ENCODE measurements at regions not wholly inside any gene's neighbourhood (a gene's known extent, or its start where the extent isn't known, plus 50 kb on each side); places are given as distances from the start of the nearest gene placed in this dataset.
A peak's percentile ranks its signal among the peaks of the same experiment; 100 is the strongest.

GRCh38 chr3:14334136-14334535 lies 68.3 kb upstream of the SLC6A6 start:
- H3K4me1 ChIP-seq (ENCODE audit: control insufficient read depth, insufficient read depth, low read length): no peaks in the 10 kb centered on the region
- no peak overlapping the region for H3K4me3 ChIP-seq (ENCODE audit: low read length)
- no peak overlapping the region for H3K9ac ChIP-seq (ENCODE audit: low read length)
- H3K36me3 ChIP-seq (ENCODE audit: control insufficient read depth, insufficient read depth, low read length, severe bottlenecking): no peaks in the 10 kb centered on the region
- no peaks in the 10 kb centered on the region for H3K9me3 ChIP-seq (ENCODE audit: control insufficient read depth, low read length)
- no peak for DNase-seq (ENCODE audit: low read depth)
- H3K27me3 ChIP-seq (replicated peaks; ENCODE audit: control insufficient read depth, insufficient read depth, low read length): peaks cover 47% of the 10 kb centered on the region

- Histone ChIP-seq H3K36me3 (ENCODE audit: control insufficient read depth, insufficient read depth, low read length, severe bottlenecking) (no peaks in the 10 kb centered on the region), H3K4me1 (ENCODE audit: control insufficient read depth, insufficient read depth, low read length) (no peaks in the 10 kb centered on the region), H3K9ac (ENCODE audit: low read length) (no peak overlapping the region), H3K9me3 (ENCODE audit: control insufficient read depth, low read length) (no peaks in the 10 kb centered on the region), H3K4me3 (ENCODE audit: low read length) (no peak overlapping the region), H3K27me3 (replicated peaks; ENCODE audit: control insufficient read depth, insufficient read depth, low read length) (peaks cover 54% of the 10 kb centered on the region)
- no peak for DNase-seq (ENCODE audit: low read depth)
Measured at GRCh38 chr3:14334936-14335335, 67.5 kb upstream of the SLC6A6 start.

DNA sequence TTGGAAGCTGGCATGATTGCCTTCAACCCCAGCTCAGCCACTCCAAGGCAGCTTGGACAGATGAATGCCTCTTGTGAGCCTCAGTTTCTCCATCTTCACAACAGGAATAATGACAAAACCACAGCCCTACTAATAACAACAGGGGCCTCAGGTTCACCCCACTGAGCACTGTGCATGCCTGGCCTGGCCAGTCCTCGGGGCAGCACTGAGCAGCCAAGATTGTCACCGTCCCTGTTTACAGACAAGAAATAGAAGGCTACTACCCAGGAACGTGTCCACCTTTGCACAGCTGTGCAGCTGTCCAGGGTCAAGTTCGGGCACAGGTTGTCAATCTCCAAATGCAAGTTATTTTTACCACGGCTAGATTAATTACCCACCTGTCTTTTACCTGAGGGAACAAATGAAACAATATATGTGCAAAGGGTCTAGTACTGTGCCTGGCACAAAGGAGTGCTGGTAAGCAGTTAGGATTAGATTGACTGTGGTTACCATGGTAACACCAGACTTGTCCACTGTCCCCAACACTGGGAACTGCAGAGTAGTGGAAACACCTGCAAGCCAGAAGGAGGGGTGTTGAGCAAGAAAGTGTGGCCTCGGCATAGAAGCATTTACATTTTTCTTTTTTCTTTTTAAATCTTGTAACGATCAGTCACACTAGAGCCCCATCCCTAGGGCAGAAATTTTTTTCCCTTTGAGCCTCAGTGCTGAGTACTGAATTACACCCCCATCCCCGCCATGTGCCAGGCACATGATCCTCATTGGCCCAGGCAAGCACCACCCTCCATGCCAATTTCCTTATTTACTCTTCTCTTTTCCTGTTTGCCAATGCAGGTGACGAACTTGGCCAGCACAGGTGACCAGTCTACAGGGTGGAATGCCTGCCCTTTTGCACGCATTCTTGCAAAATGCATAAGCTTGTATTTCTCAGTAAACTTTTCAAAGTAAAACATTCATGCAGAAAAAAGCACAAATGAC lies 66.3 kb upstream of the SLC6A6 start:
- Histone ChIP-seq H3K4me1 (ENCODE audit: control insufficient read depth, insufficient read depth, low read length) (no peaks in the 10 kb centered on the region), H3K9me3 (ENCODE audit: control insufficient read depth, low read length) (no peaks in the 10 kb centered on the region), H3K9ac (ENCODE audit: low read length) (no peak overlapping the region), H3K27me3 (replicated peaks; ENCODE audit: control insufficient read depth, insufficient read depth, low read length) (peaks cover 59% of the 10 kb centered on the region), H3K36me3 (ENCODE audit: control insufficient read depth, insufficient read depth, low read length, severe bottlenecking) (no peaks in the 10 kb centered on the region), H3K4me3 (ENCODE audit: low read length) (no peak overlapping the region)
- DNase-seq (ENCODE audit: low read depth): no peak

DNA sequence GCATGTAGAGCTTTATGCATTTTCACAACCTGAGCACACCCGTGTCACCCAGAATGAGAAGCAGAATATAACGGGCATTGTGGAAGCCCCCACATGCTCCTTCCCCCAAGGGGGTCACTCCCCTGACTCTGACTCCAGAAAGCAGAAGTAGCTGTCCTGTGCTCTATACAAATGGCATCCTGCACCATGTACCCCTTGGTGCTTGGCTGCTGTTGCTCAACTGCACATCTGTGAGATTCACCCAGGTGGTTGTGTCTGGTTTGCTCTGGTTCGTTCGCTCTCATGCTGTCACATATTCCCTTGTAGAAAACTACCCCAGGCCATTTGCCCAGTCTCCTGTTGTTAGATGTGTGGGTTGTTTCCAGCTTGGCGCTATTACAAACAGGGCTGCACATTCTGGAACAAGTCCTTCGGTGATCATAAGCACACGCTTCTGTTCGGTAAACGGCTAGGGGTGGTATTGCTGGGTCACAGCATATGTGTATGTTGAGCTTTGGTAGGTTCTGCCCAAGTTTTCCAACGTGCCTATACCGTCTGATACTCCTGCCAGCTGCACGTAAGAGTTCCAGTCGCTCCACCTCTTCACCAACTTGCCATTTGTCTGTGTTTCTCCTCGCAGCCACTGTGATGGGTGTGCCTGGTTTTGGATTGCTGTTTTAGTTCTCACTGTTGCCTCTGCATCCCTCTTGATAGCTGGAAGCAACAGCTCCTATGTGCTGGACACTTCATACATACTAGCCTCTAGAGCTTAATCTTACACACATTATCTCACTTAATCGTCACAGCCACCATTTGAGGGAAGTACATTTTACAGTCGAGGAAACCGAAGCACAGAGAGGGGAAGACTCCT lies 65.4 kb upstream of the SLC6A6 start:
- peaks cover 59% of the 10 kb centered on the region for H3K27me3 ChIP-seq (replicated peaks; ENCODE audit: control insufficient read depth, insufficient read depth, low read length)
- H3K9ac ChIP-seq (ENCODE audit: low read length): no peak overlapping the region
- no peaks in the 10 kb centered on the region for H3K9me3 ChIP-seq (ENCODE audit: control insufficient read depth, low read length)
- no peaks in the 10 kb centered on the region for H3K36me3 ChIP-seq (ENCODE audit: control insufficient read depth, insufficient read depth, low read length, severe bottlenecking)
- no peaks in the 10 kb centered on the region for H3K4me1 ChIP-seq (ENCODE audit: control insufficient read depth, insufficient read depth, low read length)
- DNase-seq (ENCODE audit: low read depth): no peak
- H3K4me3 ChIP-seq (ENCODE audit: low read length): no peak overlapping the region

- Histone ChIP-seq H3K9me3 (ENCODE audit: control insufficient read depth, low read length) (no peaks in the 10 kb centered on the region), H3K9ac (ENCODE audit: low read length) (no peak overlapping the region), H3K36me3 (ENCODE audit: control insufficient read depth, insufficient read depth, low read length, severe bottlenecking) (no peaks in the 10 kb centered on the region), H3K4me1 (ENCODE audit: control insufficient read depth, insufficient read depth, low read length) (no peaks in the 10 kb centered on the region), H3K4me3 (ENCODE audit: low read length) (no peak overlapping the region), H3K27me3 (replicated peaks; ENCODE audit: control insufficient read depth, insufficient read depth, low read length) (peaks cover 59% of the 10 kb centered on the region)
- DNase-seq (ENCODE audit: low read depth): no peak
Measured at GRCh38 chr3:14337828-14338227, 64.6 kb upstream of the SLC6A6 start.

DNA sequence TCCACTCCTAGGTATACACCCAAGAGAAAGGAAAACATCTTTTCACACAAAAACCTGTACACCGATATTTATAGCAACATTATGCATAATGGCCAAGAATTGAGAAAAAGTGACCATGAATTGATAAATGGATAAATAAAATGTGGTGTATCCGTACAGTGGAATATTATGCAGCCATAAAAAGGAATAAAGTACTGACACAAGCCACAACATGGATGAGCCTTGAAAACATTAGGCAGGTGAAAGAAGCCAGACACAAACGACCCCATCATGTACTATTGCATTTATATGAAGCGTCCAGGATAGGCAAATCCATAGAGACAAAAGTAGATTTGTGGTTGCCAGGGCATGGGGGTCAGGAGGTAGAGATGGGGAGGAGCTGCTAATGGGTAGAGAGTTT lies 64.2 kb upstream of the SLC6A6 start:
- Histone ChIP-seq H3K4me3 (ENCODE audit: low read length) (no peak overlapping the region), H3K4me1 (ENCODE audit: control insufficient read depth, insufficient read depth, low read length) (no peaks in the 10 kb centered on the region), H3K36me3 (ENCODE audit: control insufficient read depth, insufficient read depth, low read length, severe bottlenecking) (no peaks in the 10 kb centered on the region), H3K9ac (ENCODE audit: low read length) (no peak overlapping the region), H3K27me3 (replicated peaks; ENCODE audit: control insufficient read depth, insufficient read depth, low read length) (peaks cover 59% of the 10 kb centered on the region), H3K9me3 (ENCODE audit: control insufficient read depth, low read length) (no peaks in the 10 kb centered on the region)
- DNase-seq (ENCODE audit: low read depth): no peak

DNA sequence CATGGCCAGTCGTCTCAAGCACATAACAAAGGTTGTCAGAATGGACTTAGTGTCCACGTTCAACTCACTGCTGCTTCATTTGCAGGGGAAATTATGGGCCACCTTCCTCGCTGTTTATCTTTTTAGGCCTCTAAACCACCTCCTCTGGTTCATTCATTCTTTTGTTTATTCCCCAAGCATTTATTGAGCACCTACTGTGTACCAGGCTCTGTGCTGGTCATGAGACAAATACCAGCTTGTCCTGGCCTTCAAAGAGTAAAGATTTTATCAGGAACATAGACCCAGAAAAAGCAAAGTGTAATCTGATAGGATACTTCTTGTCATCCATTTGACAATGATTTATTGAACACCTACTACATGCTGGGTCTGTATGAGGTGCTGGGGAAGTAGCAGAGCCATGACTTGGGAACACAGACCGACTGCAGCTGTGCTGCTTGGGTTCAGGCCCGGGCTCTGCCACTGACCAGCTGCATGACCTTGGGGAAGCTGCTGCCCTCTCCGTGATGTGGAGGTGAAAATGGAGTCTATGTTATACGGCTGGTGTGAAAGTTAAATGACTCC lies 63.4 kb upstream of the SLC6A6 start:
- no peaks in the 10 kb centered on the region for H3K9me3 ChIP-seq (ENCODE audit: control insufficient read depth, low read length)
- no peaks in the 10 kb centered on the region for H3K36me3 ChIP-seq (ENCODE audit: control insufficient read depth, insufficient read depth, low read length, severe bottlenecking)
- no peak overlapping the region for H3K4me3 ChIP-seq (ENCODE audit: low read length)
- no peak overlapping the region for H3K9ac ChIP-seq (ENCODE audit: low read length)
- no peak for DNase-seq (ENCODE audit: low read depth)
- no peaks in the 10 kb centered on the region for H3K4me1 ChIP-seq (ENCODE audit: control insufficient read depth, insufficient read depth, low read length)
- H3K27me3 ChIP-seq (replicated peaks; ENCODE audit: control insufficient read depth, insufficient read depth, low read length): peaks cover 55% of the 10 kb centered on the region

GRCh38 chr3:14340960-14341708 lies 61.3 kb upstream of the SLC6A6 start:
- H3K4me3 ChIP-seq (ENCODE audit: low read length): no peak overlapping the region
- DNase-seq (ENCODE audit: low read depth): peak; percentile 72

GRCh38 chr3:14343338-14344112 lies 58.9 kb upstream of the SLC6A6 start:
- Histone ChIP-seq H3K27me3 (replicated peaks; ENCODE audit: control insufficient read depth, insufficient read depth, low read length) (peaks cover 24% of the 10 kb centered on the region), H3K4me1 (ENCODE audit: control insufficient read depth, insufficient read depth, low read length) (no peaks in the 10 kb centered on the region)
- no peak for DNase-seq (ENCODE audit: low read depth)

More at GRCh38 chr3:14340960-14341708, 61.3 kb upstream of the SLC6A6 start:
- Histone ChIP-seq H3K4me1 (ENCODE audit: control insufficient read depth, insufficient read depth, low read length) (no peaks in the 10 kb centered on the region), H3K27me3 (replicated peaks; ENCODE audit: control insufficient read depth, insufficient read depth, low read length) (peaks cover 41% of the 10 kb centered on the region), H3K9ac (ENCODE audit: low read length) (no peak overlapping the region), H3K36me3 (ENCODE audit: control insufficient read depth, insufficient read depth, low read length, severe bottlenecking) (no peaks in the 10 kb centered on the region), H3K9me3 (ENCODE audit: control insufficient read depth, low read length) (no peaks in the 10 kb centered on the region)

GRCh38 chr3:14344351-14344750 lies 58.1 kb upstream of the SLC6A6 start:
- no peak for DNase-seq (ENCODE audit: low read depth)
- Histone ChIP-seq H3K27me3 (replicated peaks; ENCODE audit: control insufficient read depth, insufficient read depth, low read length) (peaks cover 22% of the 10 kb centered on the region), H3K4me3 (ENCODE audit: low read length) (no peak overlapping the region), H3K9ac (ENCODE audit: low read length) (no peak overlapping the region), H3K9me3 (ENCODE audit: control insufficient read depth, low read length) (no peaks in the 10 kb centered on the region), H3K36me3 (ENCODE audit: control insufficient read depth, insufficient read depth, low read length, severe bottlenecking) (no peaks in the 10 kb centered on the region), H3K4me1 (ENCODE audit: control insufficient read depth, insufficient read depth, low read length) (no peaks in the 10 kb centered on the region)

More at GRCh38 chr3:14343338-14344112, 58.9 kb upstream of the SLC6A6 start:
- H3K4me3 ChIP-seq (ENCODE audit: low read length): no peak overlapping the region
- H3K9me3 ChIP-seq (ENCODE audit: control insufficient read depth, low read length): no peaks in the 10 kb centered on the region
- H3K9ac ChIP-seq (ENCODE audit: low read length): no peak overlapping the region
- H3K36me3 ChIP-seq (ENCODE audit: control insufficient read depth, insufficient read depth, low read length, severe bottlenecking): no peaks in the 10 kb centered on the region
